ENCODE measurements at regions not wholly inside any gene's neighbourhood (a gene's known extent, or its start where the extent isn't known, plus 50 kb on each side); places are given as distances from the start of the nearest gene placed in this dataset.

DNA sequence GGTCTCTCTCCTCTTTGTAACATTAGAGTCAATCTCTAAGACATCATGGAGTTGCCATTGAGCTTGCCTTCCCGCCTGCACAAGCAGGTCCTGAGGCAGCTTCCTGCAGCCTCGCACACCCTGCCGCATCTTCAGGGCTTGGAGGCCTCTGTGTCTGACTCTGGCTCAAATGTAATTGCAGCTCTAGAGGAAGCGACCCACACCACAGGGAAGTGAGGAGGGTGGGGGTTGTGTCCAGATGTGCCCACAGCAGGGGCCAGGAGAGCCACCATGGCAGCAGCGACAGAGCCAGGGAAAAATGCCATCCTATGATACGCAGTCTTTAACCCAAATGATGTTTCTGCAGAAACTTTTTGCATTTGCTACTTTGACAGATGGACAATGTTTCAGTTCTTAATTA is 216.0 kb upstream of the ZNF32 start:
- no peak for ATAC-seq (ENCODE audit: insufficient read depth, low read depth)
- H3K9ac ChIP-seq (ENCODE audit: low read depth, low read length), result no peak overlapping the region
- H4K20me1 ChIP-seq (ENCODE audit: insufficient read depth, low read length), result no peaks in the 10 kb centered on the region
- no peaks in the 10 kb centered on the region for H3K79me2 ChIP-seq (ENCODE audit: insufficient read depth, low read length)
- H2AFZ ChIP-seq (ENCODE audit: low read depth, low read length), result no peak overlapping the region
- no peak overlapping the region for H3K27ac ChIP-seq (ENCODE audit: low read length)
- H3K4me3 ChIP-seq (ENCODE audit: low read depth in 1 of 2, low read length in 2 of 2), result no peak overlapping the region
- H3K4me1 ChIP-seq (ENCODE audit: insufficient read depth, low read length), result no peaks in the 10 kb centered on the region
- no peaks in the 10 kb centered on the region for H3K9me3 ChIP-seq (ENCODE audit: insufficient read depth, low read length, severe bottlenecking)
- H3K36me3 ChIP-seq (ENCODE audit: insufficient read depth, low read length), result no peaks in the 10 kb centered on the region
- no peak for TF ChIP-seq EZH2 (IDR thresholded peaks at IDR 0.05; ENCODE audit: borderline replicate concordance, low read depth, low read length, severe bottlenecking)
- TF ChIP-seq, protein P1, sequence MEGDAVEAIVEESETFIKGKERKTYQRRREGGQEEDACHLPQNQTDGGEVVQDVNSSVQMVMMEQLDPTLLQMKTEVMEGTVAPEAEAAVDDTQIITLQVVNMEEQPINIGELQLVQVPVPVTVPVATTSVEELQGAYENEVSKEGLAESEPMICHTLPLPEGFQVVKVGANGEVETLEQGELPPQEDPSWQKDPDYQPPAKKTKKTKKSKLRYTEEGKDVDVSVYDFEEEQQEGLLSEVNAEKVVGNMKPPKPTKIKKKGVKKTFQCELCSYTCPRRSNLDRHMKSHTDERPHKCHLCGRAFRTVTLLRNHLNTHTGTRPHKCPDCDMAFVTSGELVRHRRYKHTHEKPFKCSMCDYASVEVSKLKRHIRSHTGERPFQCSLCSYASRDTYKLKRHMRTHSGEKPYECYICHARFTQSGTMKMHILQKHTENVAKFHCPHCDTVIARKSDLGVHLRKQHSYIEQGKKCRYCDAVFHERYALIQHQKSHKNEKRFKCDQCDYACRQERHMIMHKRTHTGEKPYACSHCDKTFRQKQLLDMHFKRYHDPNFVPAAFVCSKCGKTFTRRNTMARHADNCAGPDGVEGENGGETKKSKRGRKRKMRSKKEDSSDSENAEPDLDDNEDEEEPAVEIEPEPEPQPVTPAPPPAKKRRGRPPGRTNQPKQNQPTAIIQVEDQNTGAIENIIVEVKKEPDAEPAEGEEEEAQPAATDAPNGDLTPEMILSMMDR (IDR thresholded peaks at IDR 0.05; ENCODE audit: borderline replicate concordance, extremely low read depth, low read length, poor library complexity, severe bottlenecking), result no peak
- no peaks in the 10 kb centered on the region for H3K27me3 ChIP-seq (ENCODE audit: insufficient read depth, low read length, poor library complexity)
- no peak for DNase-seq
- no peak overlapping the region for H3K4me2 ChIP-seq (ENCODE audit: insufficient read depth, low read length)

DNA sequence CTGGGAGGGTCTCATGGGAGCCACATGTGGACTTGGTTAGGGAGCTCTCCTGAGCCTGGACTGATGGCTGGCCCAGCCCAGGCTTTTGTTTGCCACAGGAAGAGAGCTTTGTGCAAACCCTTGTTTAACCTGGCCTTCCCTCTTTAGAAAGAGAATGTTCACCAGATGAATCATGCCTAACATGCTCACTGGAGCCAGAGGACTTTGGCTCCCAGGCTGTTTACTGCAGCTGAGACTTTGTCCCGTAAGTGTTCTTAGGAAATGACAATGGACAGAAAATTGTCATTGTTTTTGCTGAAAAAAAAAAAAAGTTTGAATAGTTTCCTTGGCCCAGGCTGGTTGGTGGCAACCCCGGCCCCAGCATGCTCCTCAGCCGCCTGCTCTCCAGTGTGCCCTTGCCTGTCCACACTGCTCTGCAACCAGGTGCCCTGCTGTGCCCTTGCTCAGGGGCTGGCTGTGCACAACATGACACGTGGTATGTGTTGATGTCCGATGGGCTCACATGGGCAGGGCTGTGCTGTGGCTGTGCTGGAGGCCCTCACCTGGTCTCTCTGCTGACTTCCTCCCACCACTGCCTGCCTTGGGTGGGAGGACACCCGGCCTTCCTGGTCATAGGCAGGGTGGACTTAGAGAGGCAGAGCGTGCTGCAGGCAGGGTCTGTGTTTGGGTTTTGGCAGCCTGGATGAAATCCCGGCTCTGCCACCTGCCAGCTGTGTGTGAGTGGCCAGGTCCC is 215.3 kb upstream of the ZNF32 start:
- no peak overlapping the region for H3K9ac ChIP-seq (ENCODE audit: low read depth, low read length)
- H3K27me3 ChIP-seq (ENCODE audit: insufficient read depth, low read length, poor library complexity), result no peaks in the 10 kb centered on the region
- ATAC-seq (ENCODE audit: insufficient read depth, low read depth), result no peak
- no peak overlapping the region for H3K27ac ChIP-seq (ENCODE audit: low read length)
- no peaks in the 10 kb centered on the region for H3K36me3 ChIP-seq (ENCODE audit: insufficient read depth, low read length)
- no peaks in the 10 kb centered on the region for H3K9me3 ChIP-seq (ENCODE audit: insufficient read depth, low read length, severe bottlenecking)
- DNase-seq, result no peak
- H4K20me1 ChIP-seq (ENCODE audit: insufficient read depth, low read length), result no peaks in the 10 kb centered on the region
- H3K4me3 ChIP-seq (ENCODE audit: low read depth in 1 of 2, low read length in 2 of 2), result no peak overlapping the region
- H2AFZ ChIP-seq (ENCODE audit: low read depth, low read length), result no peak overlapping the region
- no peaks in the 10 kb centered on the region for H3K79me2 ChIP-seq (ENCODE audit: insufficient read depth, low read length)
- TF ChIP-seq, protein P1 (IDR thresholded peaks at IDR 0.05; ENCODE audit: borderline replicate concordance, extremely low read depth, low read length, poor library complexity, severe bottlenecking), result no peak
- no peak for TF ChIP-seq EZH2 (IDR thresholded peaks at IDR 0.05; ENCODE audit: borderline replicate concordance, low read depth, low read length, severe bottlenecking)
- no peaks in the 10 kb centered on the region for H3K4me1 ChIP-seq (ENCODE audit: insufficient read depth, low read length)
- no peak overlapping the region for H3K4me2 ChIP-seq (ENCODE audit: insufficient read depth, low read length)

DNA sequence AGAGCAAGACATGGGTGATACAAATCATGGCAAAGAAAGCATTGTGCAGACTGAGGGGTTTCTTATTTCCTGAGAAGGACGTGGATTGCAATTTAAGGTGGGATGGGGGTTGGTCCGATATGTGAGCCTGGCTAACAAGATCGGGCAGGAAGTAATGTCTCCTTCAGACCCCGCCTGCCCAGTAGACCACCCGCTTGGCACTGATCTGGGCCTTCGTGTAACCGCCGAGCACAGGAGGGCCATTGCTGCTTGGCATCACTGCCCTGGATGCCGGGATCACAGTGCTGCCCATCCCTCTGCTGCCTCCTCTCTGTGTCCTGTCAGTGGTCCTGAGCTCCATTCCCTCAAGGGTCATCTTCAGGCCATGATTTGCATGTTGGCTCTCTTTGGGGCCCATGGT is 214.6 kb upstream of the ZNF32 start:
- H3K9ac ChIP-seq (ENCODE audit: low read depth, low read length), result no peak overlapping the region
- no peak overlapping the region for H2AFZ ChIP-seq (ENCODE audit: low read depth, low read length)
- H3K27me3 ChIP-seq (ENCODE audit: insufficient read depth, low read length, poor library complexity), result no peaks in the 10 kb centered on the region
- no peaks in the 10 kb centered on the region for H3K4me1 ChIP-seq (ENCODE audit: insufficient read depth, low read length)
- DNase-seq (no peak), ATAC-seq (ENCODE audit: insufficient read depth, low read depth) (no peak)
- H3K36me3 ChIP-seq (ENCODE audit: insufficient read depth, low read length), result no peaks in the 10 kb centered on the region
- no peaks in the 10 kb centered on the region for H3K79me2 ChIP-seq (ENCODE audit: insufficient read depth, low read length)
- no peaks in the 10 kb centered on the region for H3K9me3 ChIP-seq (ENCODE audit: insufficient read depth, low read length, severe bottlenecking)
- no peaks in the 10 kb centered on the region for H4K20me1 ChIP-seq (ENCODE audit: insufficient read depth, low read length)
- TF ChIP-seq, protein P1 (IDR thresholded peaks at IDR 0.05; ENCODE audit: borderline replicate concordance, extremely low read depth, low read length, poor library complexity, severe bottlenecking), result no peak
- no peak for TF ChIP-seq EZH2 (IDR thresholded peaks at IDR 0.05; ENCODE audit: borderline replicate concordance, low read depth, low read length, severe bottlenecking)
- H3K4me3 ChIP-seq (ENCODE audit: low read depth in 1 of 2, low read length in 2 of 2), result no peak overlapping the region
- no peak overlapping the region for H3K27ac ChIP-seq (ENCODE audit: low read length)
- H3K4me2 ChIP-seq (ENCODE audit: insufficient read depth, low read length), result no peak overlapping the region
